OCI-LY3 (cell line): ENCODE measurements at regions not wholly inside any gene's neighbourhood (a gene's known extent, or its start where the extent isn't known, plus 50 kb on each side); places are given as distances from the start of the nearest gene placed in this dataset.

Experiments
- EZH2phosphoT487 ChIP-seq: fragments of 200-600 bp; shearing (Covaris generic); IDR thresholded peaks from 2 replicates; pipeline ENCODE4 v1.6.1; 2018; ENCODE audit warnings: antibody characterized with exemption, mixed run types, low read depth
- TF ChIP-seq, protein P1 (sequence below): fragments of 200-600, 300-600 bp; sonication (generic); IDR thresholded peaks from 2 replicates; pipeline ENCODE4 v1.5.1; 2014; ENCODE audit warnings: antibody characterized with exemption, low read length, low read depth

DNA sequence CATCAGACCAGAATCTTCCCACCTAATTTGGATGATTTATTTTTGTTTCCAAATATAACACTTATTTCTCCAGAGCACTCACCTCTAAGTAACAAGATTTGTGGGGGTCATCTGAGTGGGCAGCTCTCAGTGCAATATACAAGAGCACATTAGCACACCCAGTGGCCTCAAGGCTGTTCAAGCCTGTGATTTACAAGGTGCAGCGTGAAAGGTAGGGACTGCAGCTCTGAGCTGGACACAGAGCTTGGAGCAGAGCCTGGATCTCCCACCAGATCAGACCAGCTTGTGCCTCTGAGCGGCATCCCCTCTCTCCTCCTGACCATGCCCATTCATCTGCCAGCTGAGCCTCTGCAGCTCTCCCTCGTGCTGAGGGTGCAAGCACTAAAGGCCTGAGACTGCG, 323.3 kb upstream of the ZC3H12C start:
- TF ChIP-seq, protein P1, sequence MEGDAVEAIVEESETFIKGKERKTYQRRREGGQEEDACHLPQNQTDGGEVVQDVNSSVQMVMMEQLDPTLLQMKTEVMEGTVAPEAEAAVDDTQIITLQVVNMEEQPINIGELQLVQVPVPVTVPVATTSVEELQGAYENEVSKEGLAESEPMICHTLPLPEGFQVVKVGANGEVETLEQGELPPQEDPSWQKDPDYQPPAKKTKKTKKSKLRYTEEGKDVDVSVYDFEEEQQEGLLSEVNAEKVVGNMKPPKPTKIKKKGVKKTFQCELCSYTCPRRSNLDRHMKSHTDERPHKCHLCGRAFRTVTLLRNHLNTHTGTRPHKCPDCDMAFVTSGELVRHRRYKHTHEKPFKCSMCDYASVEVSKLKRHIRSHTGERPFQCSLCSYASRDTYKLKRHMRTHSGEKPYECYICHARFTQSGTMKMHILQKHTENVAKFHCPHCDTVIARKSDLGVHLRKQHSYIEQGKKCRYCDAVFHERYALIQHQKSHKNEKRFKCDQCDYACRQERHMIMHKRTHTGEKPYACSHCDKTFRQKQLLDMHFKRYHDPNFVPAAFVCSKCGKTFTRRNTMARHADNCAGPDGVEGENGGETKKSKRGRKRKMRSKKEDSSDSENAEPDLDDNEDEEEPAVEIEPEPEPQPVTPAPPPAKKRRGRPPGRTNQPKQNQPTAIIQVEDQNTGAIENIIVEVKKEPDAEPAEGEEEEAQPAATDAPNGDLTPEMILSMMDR, result no peak
- TF ChIP-seq EZH2phosphoT487, result no peak
